Endothelial cell (in vitro differentiated cells): ENCODE measurements at regions not wholly inside any gene's neighbourhood (a gene's known extent, or its start where the extent isn't known, plus 50 kb on each side); places are given as distances from the start of the nearest gene placed in this dataset.
A peak's percentile ranks its signal among the peaks of the same experiment; 100 is the strongest.
"Not testable (repeated sequence)": the region's sequence is repeated elsewhere in the genome, so short reads cannot be mapped to it uniquely, and the experiment has no call there.

Experiments
- DNase-seq: peaks from one replicate; pipeline ENCODE4 v3.0.0; 2021; ENCODE audit warnings: low spot score
- H3K27ac Mint-ChIP-seq: one replicate; pipeline ENCODE4 v1.8.0; 2021; ENCODE audit warnings: mixed read lengths, inconsistent platforms; ENCODE audit not compliant: unreplicated experiment
- H3K27me3 Mint-ChIP-seq: one replicate; pipeline ENCODE4 v1.8.0; 2021; ENCODE audit warnings: mild to moderate bottlenecking, moderate library complexity, mixed read lengths, inconsistent platforms; ENCODE audit not compliant: unreplicated experiment
- H3K36me3 Mint-ChIP-seq: one replicate; pipeline ENCODE4 v1.8.0; 2021; ENCODE audit warnings: mild to moderate bottlenecking, low read depth, mixed read lengths, inconsistent platforms; ENCODE audit not compliant: unreplicated experiment
- H3K4me1 Mint-ChIP-seq: one replicate; pipeline ENCODE4 v1.8.0; 2021; ENCODE audit warnings: mild to moderate bottlenecking, mixed read lengths, inconsistent platforms; ENCODE audit not compliant: unreplicated experiment
- H3K4me3 Mint-ChIP-seq: one replicate; pipeline ENCODE4 v1.8.0; 2021; ENCODE audit warnings: mild to moderate bottlenecking, mixed read lengths, inconsistent platforms; ENCODE audit not compliant: unreplicated experiment
- H3K9me3 Mint-ChIP-seq: one replicate; pipeline ENCODE4 v1.8.0; 2021; ENCODE audit warnings: mixed read lengths, inconsistent platforms; ENCODE audit not compliant: unreplicated experiment

GRCh38 chr16:34098033-34098432, 638.6 kb downstream of the TP53TG3F start:
- Mint-ChIP-seq H3K4me3 (peak overlapping the region; percentile 14), H3K27me3 (peaks cover 24% of the 10 kb centered on the region), H3K27ac (peak overlapping the region; percentile 12), H3K36me3 (peaks cover 34% of the 10 kb centered on the region), H3K9me3 (peaks cover 50% of the 10 kb centered on the region)
- H3K4me1 Mint-ChIP-seq, DNase-seq: not testable (repeated sequence)

GRCh38 chr16:34099028-34099427, 639.6 kb downstream of the TP53TG3F start:
- H3K4me1 Mint-ChIP-seq, DNase-seq: not testable (repeated sequence)
- H3K36me3 Mint-ChIP-seq = peaks cover 34% of the 10 kb centered on the region
- peaks cover 24% of the 10 kb centered on the region for H3K27me3 Mint-ChIP-seq
- H3K27ac Mint-ChIP-seq = peak overlapping the region; percentile 16
- H3K4me3 Mint-ChIP-seq = peak overlapping the region; percentile 0
- peaks cover 51% of the 10 kb centered on the region for H3K9me3 Mint-ChIP-seq
